GM23248 (cell line): ENCODE measurements at regions not wholly inside any gene's neighbourhood (a gene's known extent, or its start where the extent isn't known, plus 50 kb on each side); places are given as distances from the start of the nearest gene placed in this dataset.

Experiments
- DNase-seq: peaks from one replicate; pipeline ENCODE4 v3.0.0-alpha.2; 2015
- H2AFZ ChIP-seq: fragments of 200-600 bp; sonication (generic); 2 replicates; pipeline ENCODE4 v1.6.1; 2016; ENCODE audit warnings: antibody characterized with exemption
- H3F3A ChIP-seq: fragments of 200-600 bp; sonication (generic); 2 replicates; pipeline ENCODE4 v1.6.1; 2016; ENCODE audit warnings: mild to moderate bottlenecking, antibody characterized with exemption, mixed run types; ENCODE audit not compliant: insufficient read depth
- H3K27ac ChIP-seq: fragments of 200-600 bp; sonication (generic); 2 replicates; pipeline ENCODE4 v1.5.1; 2016; ENCODE audit warnings: mild to moderate bottlenecking
- H3K27me3 ChIP-seq: fragments of 200-600 bp; sonication (generic); replicated peaks from 2 replicates; pipeline ENCODE4 v1.6.1; 2016; ENCODE audit warnings: mild to moderate bottlenecking; ENCODE audit not compliant: insufficient read depth
- H3K36me3 ChIP-seq: fragments of 200-600 bp; sonication (generic); 2 replicates; pipeline ENCODE4 v1.6.1; 2016; ENCODE audit warnings: low read depth, mild to moderate bottlenecking
- H3K4me1 ChIP-seq: fragments of 200-600 bp; sonication (generic); 2 replicates; pipeline ENCODE4 v1.6.1; 2016; ENCODE audit warnings: mild to moderate bottlenecking; ENCODE audit not compliant: insufficient read depth
- H3K4me2 ChIP-seq: fragments of 200-600 bp; sonication (generic); one replicate; pipeline ENCODE4 v1.6.1; 2016; ENCODE audit warnings: mild to moderate bottlenecking; ENCODE audit not compliant: unreplicated experiment
- H3K4me3 ChIP-seq: fragments of 200-600 bp; sonication (generic); 2 replicates; pipeline ENCODE4 v1.5.1; 2016; ENCODE audit warnings: mild to moderate bottlenecking
- H3K79me2 ChIP-seq: fragments of 200-600 bp; sonication (generic); 2 replicates; pipeline ENCODE4 v1.6.1; 2016; ENCODE audit warnings: mild to moderate bottlenecking; ENCODE audit not compliant: insufficient read depth
- H3K9ac ChIP-seq: fragments of 200-600 bp; sonication (generic); 2 replicates; pipeline ENCODE4 v1.6.1; 2016; ENCODE audit warnings: mild to moderate bottlenecking
- H3K9me2 ChIP-seq: fragments of 200-600 bp; sonication (generic); 2 replicates; pipeline ENCODE4 v1.6.1; 2016; ENCODE audit warnings: mixed run types, mild to moderate bottlenecking, moderate library complexity; ENCODE audit not compliant: insufficient read depth
- H3K9me3 ChIP-seq: fragments of 200-600 bp; sonication (generic); one replicate; pipeline ENCODE4 v1.6.1; 2017; ENCODE audit warnings: low read depth
- H4K20me1 ChIP-seq: fragments of 200-600 bp; sonication (generic); 2 replicates; pipeline ENCODE4 v1.6.0; 2016; ENCODE audit not compliant: insufficient read depth
- EZH2 ChIP-seq: fragments of 200-600 bp; sonication (generic); IDR thresholded peaks from 2 replicates; pipeline ENCODE4 v1.6.1; 2018; ENCODE audit warnings: antibody characterized with exemption, mild to moderate bottlenecking; ENCODE audit not compliant: insufficient read depth, poor library complexity, severe bottlenecking
- EZH2phosphoT487 ChIP-seq: fragments of 200-600 bp; sonication (generic); IDR thresholded peaks from 2 replicates; pipeline ENCODE4 v1.6.1; 2018; ENCODE audit warnings: antibody characterized with exemption, moderate library complexity, mild to moderate bottlenecking, low read depth; ENCODE audit not compliant: insufficient read depth
- WGBS, 2 experiments: methylation state at CpG; one replicate each; pipeline ENCODE4 v1.1.6; 2015 to 2017; ENCODE audit warnings: low lambda C conversion rate in 2 of 2, low coverage in 1 of 2; ENCODE audit errors: missing lambda C conversion rate in 2 of 2; 5-methylcytosine and 5-hydroxymethylcytosine counted together
- in situ Hi-C: fragments of 300-500 bp; cut with MboI; formaldehyde crosslinking; loops from 2 replicates; pipeline ENCODE4 v1.15.0; 2020

DNA sequence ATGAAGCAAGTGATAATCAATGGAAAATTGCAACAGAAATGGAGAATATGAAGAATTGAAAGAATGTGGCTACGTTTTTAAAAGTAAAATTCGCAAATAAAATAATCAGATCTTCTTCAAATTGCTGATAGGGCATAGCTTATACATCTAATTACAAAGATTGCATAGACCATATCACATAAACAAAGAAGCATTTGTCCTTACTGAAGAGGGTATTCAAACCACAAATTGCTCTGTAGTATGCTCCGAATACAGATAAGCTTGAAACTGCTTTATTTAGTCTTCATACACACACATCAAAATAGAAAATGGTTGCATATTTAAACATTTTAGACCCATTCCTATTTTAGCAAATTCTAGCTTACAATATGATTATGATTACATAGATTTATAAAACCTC lies 206.7 kb upstream of the SLIT2 start:
- H3K4me2 ChIP-seq, result no peak overlapping the region
- H3F3A ChIP-seq, result peaks cover 14% of the 10 kb centered on the region; the same call in 1 of the 2 replicates

DNA sequence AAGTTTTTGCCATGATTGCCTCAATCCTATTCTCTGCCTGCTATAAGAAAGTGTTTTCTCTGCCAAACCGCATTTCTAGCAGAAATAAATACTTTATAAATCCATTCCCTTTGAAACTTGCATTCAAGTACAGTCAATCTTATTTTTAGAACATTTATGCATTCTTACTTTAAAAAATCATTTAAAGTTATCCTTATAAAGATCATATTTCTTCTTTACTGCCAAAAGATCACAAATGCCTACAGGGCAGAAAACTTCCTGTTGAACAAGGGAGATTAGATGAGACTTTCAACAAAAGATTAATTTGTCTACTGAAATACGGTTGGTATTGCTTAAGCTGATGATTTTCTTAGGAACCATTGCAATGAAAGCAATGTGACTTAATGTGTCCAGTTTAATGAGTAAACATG lies 207.2 kb upstream of the SLIT2 start:
- no peaks in the 10 kb centered on the region for H3K36me3 ChIP-seq
- H3K9me2 ChIP-seq, result no peaks in the 10 kb centered on the region
- 52 to 57% methylated on average over 2 of the region's 2 CpGs for WGBS, 2 experiments
- H3F3A ChIP-seq, result peaks cover 14% of the 10 kb centered on the region; the same call in 1 of the 2 replicates
- H2AFZ ChIP-seq, result no peak overlapping the region
- in situ Hi-C loops, result no loop called here
- H4K20me1 ChIP-seq, result no peaks in the 10 kb centered on the region
- no peak overlapping the region for H3K27ac ChIP-seq
- H3K4me1 ChIP-seq, result peaks cover 24% of the 10 kb centered on the region
- no peaks in the 10 kb centered on the region for H3K27me3 ChIP-seq
- no peak overlapping the region for H3K9ac ChIP-seq
- peak overlapping the region; percentile 7 for H3K4me2 ChIP-seq
- no peak for TF ChIP-seq EZH2
- no peak for TF ChIP-seq EZH2phosphoT487
- H3K79me2 ChIP-seq, result no peaks in the 10 kb centered on the region
- H3K4me3 ChIP-seq, result no peak overlapping the region
- H3K9me3 ChIP-seq, result no peaks in the 10 kb centered on the region
- DNase-seq, result peak; percentile 26

More for the DNA sequence above, 206.7 kb upstream of the SLIT2 start:
- H2AFZ ChIP-seq, result no peak overlapping the region
- no peaks in the 10 kb centered on the region for H3K9me3 ChIP-seq
- H3K36me3 ChIP-seq, result no peaks in the 10 kb centered on the region
- in situ Hi-C loops, result no loop called here
- H3K4me3 ChIP-seq, result no peak overlapping the region
- WGBS, 2 experiments, result 92% methylated on average over 3 of the region's 3 CpGs
- DNase-seq, result no peak
- TF ChIP-seq EZH2phosphoT487, result no peak
- TF ChIP-seq EZH2, result no peak
- no peak overlapping the region for H3K27ac ChIP-seq
- peaks cover 24% of the 10 kb centered on the region for H3K4me1 ChIP-seq
- no peaks in the 10 kb centered on the region for H3K79me2 ChIP-seq
- H4K20me1 ChIP-seq, result no peaks in the 10 kb centered on the region
- no peak overlapping the region for H3K9ac ChIP-seq
- no peaks in the 10 kb centered on the region for H3K9me2 ChIP-seq
- H3K27me3 ChIP-seq, result no peaks in the 10 kb centered on the region

GRCh38 chr4:20043991-20044390 lies 207.7 kb upstream of the SLIT2 start:
- Histone ChIP-seq H3K4me2 (peak overlapping the region; percentile 7), H3K79me2 (no peaks in the 10 kb centered on the region), H3K9me3 (no peaks in the 10 kb centered on the region), H3F3A (peaks cover 14% of the 10 kb centered on the region; the same call in 1 of the 2 replicates), H3K4me3 (no peak overlapping the region), H3K27ac (no peak overlapping the region), H3K36me3 (no peaks in the 10 kb centered on the region), H4K20me1 (no peaks in the 10 kb centered on the region), H2AFZ (no peak overlapping the region), H3K27me3 (no peaks in the 10 kb centered on the region), H3K9me2 (no peaks in the 10 kb centered on the region), H3K4me1 (peaks cover 24% of the 10 kb centered on the region), H3K9ac (no peak overlapping the region)
- no peak for TF ChIP-seq EZH2phosphoT487
- no peak for TF ChIP-seq EZH2
- WGBS, 2 experiments, result 5 to 8% methylated on average over 1 of the region's 1 CpG
- in situ Hi-C loops, result no loop called here
- no peak for DNase-seq

GRCh38 chr4:20042769-20043168 lies 208.9 kb upstream of the SLIT2 start:
- H3K4me3 ChIP-seq, result no peak overlapping the region
- H4K20me1 ChIP-seq, result no peaks in the 10 kb centered on the region
- H3K27me3 ChIP-seq, result no peaks in the 10 kb centered on the region
- in situ Hi-C loops, result no loop called here
- no peaks in the 10 kb centered on the region for H3K79me2 ChIP-seq
- H2AFZ ChIP-seq, result no peak overlapping the region
- no peak for DNase-seq
- peaks cover 14% of the 10 kb centered on the region; the same call in 1 of the 2 replicates for H3F3A ChIP-seq
- H3K9ac ChIP-seq, result no peak overlapping the region
- H3K27ac ChIP-seq, result no peak overlapping the region
- H3K9me3 ChIP-seq, result no peaks in the 10 kb centered on the region
- TF ChIP-seq EZH2phosphoT487, result no peak
- no peak for TF ChIP-seq EZH2
- no peaks in the 10 kb centered on the region for H3K9me2 ChIP-seq
- peaks cover 24% of the 10 kb centered on the region for H3K4me1 ChIP-seq
- H3K36me3 ChIP-seq, result no peaks in the 10 kb centered on the region
- WGBS, 2 experiments, result 84% methylated on average over 4 of the region's 4 CpGs
- no peak overlapping the region for H3K4me2 ChIP-seq
